ENCODE measurements at regions not wholly inside any gene's neighbourhood (a gene's known extent, or its start where the extent isn't known, plus 50 kb on each side); places are given as distances from the start of the nearest gene placed in this dataset.

- TF ChIP-seq CTCF (IDR thresholded peaks at IDR 0.05) (no peak), POLR2A (IDR thresholded peaks at IDR 0.05) (no peak), EP300 (IDR thresholded peaks at IDR 0.05) (no peak), POLR2AphosphoS5 (IDR thresholded peaks at IDR 0.05) (no peak)
These were observed 151.7 kb upstream of the GRM7 start for GRCh38 chr3:6709178-6709577.
